Suppressor macrophage treated with lipopolysaccharide for 1 hour (primary cell): ENCODE measurements at regions not wholly inside any gene's neighbourhood (a gene's known extent, or its start where the extent isn't known, plus 50 kb on each side); places are given as distances from the start of the nearest gene placed in this dataset.
A peak's percentile ranks its signal among the peaks of the same experiment; 100 is the strongest.
"Not testable (repeated sequence)": the region's sequence is repeated elsewhere in the genome, so short reads cannot be mapped to it uniquely, and the experiment has no call there.

ENCODE experiments used
- DNase-seq, 3 donors: peaks; one replicate each; pipeline ENCODE4 v3.0.0-alpha.2; 2020 to 2022

GRCh38 chr9:79037338-79037737, 534.4 kb upstream of the TLE4 start:
- DNase-seq = no peak

- no peak for DNase-seq
Measured at GRCh38 chr9:79040671-79041070, 531.1 kb upstream of the TLE4 start.

- DNase-seq = no peak
Measured at GRCh38 chr9:79041266-79041665, 530.5 kb upstream of the TLE4 start.

DNA sequence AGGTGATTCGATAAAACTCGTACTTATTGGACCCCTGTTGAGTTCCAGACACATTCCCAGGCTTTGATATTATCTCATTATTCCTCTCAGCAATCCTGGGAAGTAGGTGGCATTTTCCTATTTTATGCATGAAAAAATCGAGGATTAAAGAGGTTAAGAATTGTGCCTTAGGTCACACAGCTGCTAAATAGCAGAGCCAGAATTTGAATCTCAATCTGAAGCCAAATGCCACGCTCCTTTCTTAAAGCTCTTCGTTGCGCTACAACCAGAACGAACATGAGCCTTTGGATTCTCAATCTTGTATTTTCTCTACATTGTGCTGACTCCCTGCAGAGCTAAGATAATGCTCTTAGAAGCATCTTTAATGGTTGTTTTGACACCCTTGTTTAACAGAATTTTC, 527.8 kb upstream of the TLE4 start:
- DNase-seq = no peak

DNA sequence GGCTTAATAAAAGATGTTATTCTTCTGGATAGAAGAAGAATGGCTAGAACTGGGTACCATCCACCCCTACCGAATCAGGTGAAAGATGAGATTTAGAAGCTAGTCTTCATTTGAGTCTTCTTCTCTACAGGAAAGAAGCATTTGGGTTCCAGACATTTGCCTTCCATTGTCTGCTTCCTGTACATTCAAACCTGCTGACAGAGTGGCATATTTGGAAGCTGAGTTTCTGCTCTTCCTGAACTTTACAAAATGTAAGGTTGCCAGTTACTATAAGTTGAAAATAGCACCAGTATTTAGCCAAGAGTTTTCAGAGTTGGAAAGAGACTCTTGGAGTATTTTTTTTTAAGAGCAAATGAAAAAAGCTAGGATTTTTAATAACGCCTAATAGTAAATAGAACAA, 525.4 kb upstream of the TLE4 start:
- no peak for DNase-seq

- no peak for DNase-seq
Measured at GRCh38 chr9:79049371-79049770, 522.4 kb upstream of the TLE4 start.

- no peak for DNase-seq
Measured at GRCh38 chr9:79053598-79053997, 518.2 kb upstream of the TLE4 start.

- DNase-seq = no peak
Measured at GRCh38 chr9:79054500-79054899, 517.3 kb upstream of the TLE4 start.

GRCh38 chr9:79056041-79056440, 515.7 kb upstream of the TLE4 start:
- DNase-seq = no peak

DNA sequence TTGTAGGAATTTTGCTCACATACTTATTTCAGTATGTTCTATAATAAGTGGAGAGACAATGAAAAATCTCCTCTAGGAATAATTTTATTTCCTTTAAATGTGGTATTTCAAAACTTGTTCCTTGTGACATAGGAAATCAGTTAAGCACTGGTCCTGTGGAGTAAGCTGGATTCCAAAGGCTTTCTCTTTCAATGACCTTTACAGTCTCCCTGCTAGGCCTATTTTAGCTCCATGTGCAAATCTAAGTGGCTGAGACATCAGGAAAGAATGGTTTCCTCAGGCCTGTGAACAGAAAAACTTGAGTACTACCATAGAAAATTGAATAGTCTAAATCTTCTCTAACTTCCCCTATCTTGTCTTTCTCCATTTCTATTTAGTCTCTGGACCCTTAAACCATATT, 514.2 kb upstream of the TLE4 start:
- DNase-seq = no peak

DNA sequence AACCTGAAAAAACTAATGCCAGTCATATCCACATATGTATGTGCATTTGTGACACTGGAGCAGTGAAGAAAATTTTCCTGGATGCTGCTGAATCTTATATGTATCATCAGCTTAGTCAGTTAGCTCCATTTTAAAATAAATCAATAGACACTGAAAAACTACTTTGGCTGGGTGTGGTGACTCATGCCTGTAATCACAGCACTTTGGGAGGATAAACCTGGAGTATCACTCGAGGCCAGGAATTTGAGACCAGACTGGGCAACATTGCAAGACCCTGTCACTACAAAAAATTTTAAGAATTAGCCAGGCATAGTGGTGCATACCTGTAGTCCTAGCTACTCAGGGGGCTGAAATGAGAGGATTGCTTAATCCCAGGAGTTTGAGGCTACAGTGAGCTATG, 511.0 kb upstream of the TLE4 start:
- DNase-seq = no peak

- DNase-seq = no peak
Measured at GRCh38 chr9:79061752-79062616, 509.8 kb upstream of the TLE4 start.

DNA sequence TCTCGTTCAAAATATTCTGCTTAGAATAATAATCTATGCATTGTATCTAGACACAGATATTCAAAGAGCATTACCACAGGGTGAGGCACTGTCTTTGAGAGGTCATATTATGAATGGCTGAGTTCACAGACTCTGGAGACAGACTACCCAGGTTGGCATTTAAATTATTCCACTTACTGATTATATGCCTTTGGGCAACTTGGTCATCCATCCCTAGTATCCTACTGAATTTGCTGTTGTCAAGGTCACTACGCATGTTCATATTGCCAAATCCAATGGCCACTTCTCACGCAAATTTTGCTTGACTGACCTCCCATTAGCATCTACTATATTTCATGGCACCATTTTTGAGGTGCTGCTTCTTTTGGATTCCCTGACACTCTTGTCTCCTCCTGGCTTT, 498.6 kb upstream of the TLE4 start:
- DNase-seq = no peak

DNA sequence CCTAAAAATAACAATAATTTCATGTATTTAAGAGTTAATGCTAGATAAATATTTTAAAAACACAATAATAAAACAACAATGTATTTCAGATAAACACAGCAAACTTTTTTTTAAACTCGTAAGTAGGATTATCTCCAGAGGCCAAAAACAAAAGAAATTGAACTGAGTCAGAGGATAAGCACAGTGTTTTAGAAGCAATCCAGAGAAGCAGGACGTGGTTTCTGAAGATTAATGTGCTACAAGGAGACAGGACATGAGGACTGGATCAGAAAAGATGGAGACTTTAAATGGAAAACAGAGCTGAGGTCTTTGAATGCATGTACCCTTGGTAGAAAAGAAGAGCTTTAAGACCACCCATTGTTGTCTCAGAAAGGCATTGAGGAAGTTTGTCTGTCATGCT, 491.2 kb upstream of the TLE4 start:
- no peak for DNase-seq

- no peak for DNase-seq
Measured at GRCh38 chr9:79083621-79084020, 488.1 kb upstream of the TLE4 start.

DNA sequence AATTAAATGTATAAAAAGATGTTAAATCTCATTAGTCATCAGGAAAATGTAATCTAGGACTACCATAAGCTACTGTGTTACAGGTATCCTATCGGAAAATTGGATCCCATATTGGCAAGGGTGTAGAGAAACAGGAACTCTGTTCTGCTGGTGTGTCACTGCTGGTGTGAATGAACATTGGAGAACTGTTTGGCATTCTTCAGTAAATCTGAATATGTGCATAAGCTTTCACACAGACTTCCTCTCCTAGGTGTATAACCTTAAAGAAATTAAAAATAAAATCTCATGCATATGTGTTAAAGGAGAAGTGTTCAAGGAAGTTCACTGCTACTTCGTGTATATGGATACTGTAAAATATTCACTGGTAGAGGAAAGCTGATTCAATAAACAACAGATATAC, 484.6 kb upstream of the TLE4 start:
- no peak for DNase-seq

GRCh38 chr9:79089054-79089560, 482.7 kb upstream of the TLE4 start:
- no peak for DNase-seq

DNA sequence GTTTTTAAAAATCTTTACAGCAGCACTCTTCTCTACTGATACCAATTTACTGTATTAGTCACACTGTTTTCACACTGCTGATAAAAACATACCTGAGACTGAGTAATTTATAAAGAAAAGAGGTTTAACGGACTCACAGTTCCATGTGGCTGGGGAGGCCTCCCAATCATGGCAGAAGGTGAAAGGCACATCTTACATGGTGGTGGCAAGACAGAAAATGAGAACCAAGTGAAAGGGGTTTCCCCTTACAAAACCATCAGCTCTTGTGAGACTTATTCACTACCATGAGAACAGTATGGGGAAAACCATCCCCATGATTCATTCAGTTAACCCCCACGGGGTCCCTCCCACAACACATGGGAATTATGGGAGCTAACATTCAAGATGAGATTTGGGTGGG, 481.9 kb upstream of the TLE4 start:
- peak; percentile 8 to 23 (median 17) for DNase-seq

- DNase-seq = not testable (repeated sequence)
Measured at GRCh38 chr9:79103257-79103656, 468.5 kb upstream of the TLE4 start.

DNA sequence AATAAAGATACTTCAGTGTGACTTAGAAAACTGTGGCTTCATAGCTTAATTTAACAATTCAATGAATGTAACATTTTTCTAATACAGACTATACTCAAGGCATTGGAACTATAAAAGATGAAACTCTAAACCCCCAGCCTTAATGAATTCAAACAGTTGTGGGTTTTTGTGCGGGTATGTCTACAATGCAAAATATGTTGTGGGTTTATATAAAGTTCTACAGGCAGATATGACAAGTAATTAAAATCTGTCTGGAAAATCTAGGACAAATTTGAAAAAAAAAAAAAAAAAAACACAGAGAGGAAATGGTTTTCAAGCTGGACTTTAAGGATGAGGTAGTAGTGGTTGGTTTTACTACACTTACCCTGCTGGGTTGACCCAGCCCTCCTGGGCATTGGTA, 467.5 kb upstream of the TLE4 start:
- no peak for DNase-seq

- no peak for DNase-seq
Measured at GRCh38 chr9:79104951-79105350, 466.8 kb upstream of the TLE4 start.

DNA sequence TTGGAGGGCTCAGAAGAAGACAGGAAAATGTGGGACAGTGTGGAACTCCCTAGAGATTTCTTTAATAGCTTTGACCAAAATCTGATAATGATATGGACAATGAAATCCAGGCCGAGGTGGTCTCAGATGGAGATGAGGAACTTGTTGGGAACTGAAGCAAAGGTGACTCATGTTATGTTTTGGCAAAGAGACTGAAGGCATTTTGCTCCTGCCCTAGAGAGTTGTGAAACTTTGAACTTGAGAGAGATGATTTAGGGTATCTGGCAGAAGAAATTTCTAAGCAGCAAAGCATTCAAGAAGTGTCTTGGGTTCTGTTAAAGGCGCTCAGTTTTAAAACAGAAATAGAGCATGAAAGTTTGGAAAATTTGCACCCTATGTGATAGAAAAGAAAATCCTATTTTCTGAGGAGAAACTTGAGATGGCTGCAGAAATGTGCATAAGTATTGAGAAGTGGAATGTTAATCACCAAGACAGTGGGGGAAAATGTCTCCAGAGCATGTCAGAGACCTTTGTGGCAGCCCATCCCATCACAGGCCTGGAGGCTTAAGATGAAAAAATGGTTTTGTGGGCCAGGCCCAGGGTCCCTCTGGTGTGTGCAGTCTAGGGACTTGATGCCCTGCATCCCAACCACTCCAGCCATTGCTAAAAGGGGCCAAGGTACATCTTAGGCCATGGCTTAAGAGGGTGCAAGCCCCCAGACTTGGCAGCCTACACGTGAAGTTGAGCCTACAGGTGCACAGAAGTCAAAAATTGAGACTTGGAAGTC, 463.7 kb upstream of the TLE4 start:
- DNase-seq = no peak

GRCh38 chr9:79111653-79112052, 460.1 kb upstream of the TLE4 start:
- DNase-seq = no peak

- DNase-seq = no peak
Measured at GRCh38 chr9:79115176-79115575, 456.6 kb upstream of the TLE4 start.
